ENCODE measurements at regions not wholly inside any gene's neighbourhood (a gene's known extent, or its start where the extent isn't known, plus 50 kb on each side); places are given as distances from the start of the nearest gene placed in this dataset.

- TF ChIP-seq EP300 (IDR thresholded peaks at IDR 0.05; ENCODE audit: borderline replicate concordance) = no peak
- no peak for TF ChIP-seq EGR1 (IDR thresholded peaks at IDR 0.05)
- TF ChIP-seq, protein P1, sequence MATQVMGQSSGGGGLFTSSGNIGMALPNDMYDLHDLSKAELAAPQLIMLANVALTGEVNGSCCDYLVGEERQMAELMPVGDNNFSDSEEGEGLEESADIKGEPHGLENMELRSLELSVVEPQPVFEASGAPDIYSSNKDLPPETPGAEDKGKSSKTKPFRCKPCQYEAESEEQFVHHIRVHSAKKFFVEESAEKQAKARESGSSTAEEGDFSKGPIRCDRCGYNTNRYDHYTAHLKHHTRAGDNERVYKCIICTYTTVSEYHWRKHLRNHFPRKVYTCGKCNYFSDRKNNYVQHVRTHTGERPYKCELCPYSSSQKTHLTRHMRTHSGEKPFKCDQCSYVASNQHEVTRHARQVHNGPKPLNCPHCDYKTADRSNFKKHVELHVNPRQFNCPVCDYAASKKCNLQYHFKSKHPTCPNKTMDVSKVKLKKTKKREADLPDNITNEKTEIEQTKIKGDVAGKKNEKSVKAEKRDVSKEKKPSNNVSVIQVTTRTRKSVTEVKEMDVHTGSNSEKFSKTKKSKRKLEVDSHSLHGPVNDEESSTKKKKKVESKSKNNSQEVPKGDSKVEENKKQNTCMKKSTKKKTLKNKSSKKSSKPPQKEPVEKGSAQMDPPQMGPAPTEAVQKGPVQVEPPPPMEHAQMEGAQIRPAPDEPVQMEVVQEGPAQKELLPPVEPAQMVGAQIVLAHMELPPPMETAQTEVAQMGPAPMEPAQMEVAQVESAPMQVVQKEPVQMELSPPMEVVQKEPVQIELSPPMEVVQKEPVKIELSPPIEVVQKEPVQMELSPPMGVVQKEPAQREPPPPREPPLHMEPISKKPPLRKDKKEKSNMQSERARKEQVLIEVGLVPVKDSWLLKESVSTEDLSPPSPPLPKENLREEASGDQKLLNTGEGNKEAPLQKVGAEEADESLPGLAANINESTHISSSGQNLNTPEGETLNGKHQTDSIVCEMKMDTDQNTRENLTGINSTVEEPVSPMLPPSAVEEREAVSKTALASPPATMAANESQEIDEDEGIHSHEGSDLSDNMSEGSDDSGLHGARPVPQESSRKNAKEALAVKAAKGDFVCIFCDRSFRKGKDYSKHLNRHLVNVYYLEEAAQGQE (IDR thresholded peaks at IDR 0.05; ENCODE audit: low read depth) = no peak
Observed at GRCh38 chr1:5367306-5367705, 624.9 kb downstream of the NPHP4 start.

Data from Ishikawa (cell line).